Caco-2 (cell line): ENCODE measurements at regions not wholly inside any gene's neighbourhood (a gene's known extent, or its start where the extent isn't known, plus 50 kb on each side); places are given as distances from the start of the nearest gene placed in this dataset.

ENCODE experiments used
- BruUV-seq: library from RNA; stranded (reverse); fragments of 400-500 nt; replicated peaks from 2 replicates; lab custom pipeline; 2021; lab: Mats Ljungman, UMichigan
- CTCF ChIA-PET: fragments of 300-600 bp; sonication (Branson Sonifier 250); formaldehyde crosslinking; loops from one replicate; lab custom pipeline; 2022; ENCODE audit warnings: antibody characterized with exemption; lab: Charles Lee
- POLR2A ChIA-PET: fragments of 300-600 bp; sonication (Branson Sonifier 250); formaldehyde crosslinking; loops from one replicate; lab custom pipeline; 2022; ENCODE audit warnings: antibody characterized with exemption; lab: Charles Lee
- DNase-seq, 2 experiments: peaks; one replicate each; pipeline versions ENCODE4 v3.0.0 to v3.0.0-alpha.2; 2020 to 2022
- H3K27me3 ChIP-seq: replicated peaks from 2 replicates; pipeline ENCODE4 v1.6.0; 2011; ENCODE audit warnings: low read length; ENCODE audit not compliant: control insufficient read depth, insufficient read depth
- H3K36me3 ChIP-seq: 2 replicates; pipeline ENCODE4 v1.5.1; 2011; ENCODE audit warnings: low read length; ENCODE audit not compliant: control insufficient read depth, insufficient read depth
- H3K4me1 ChIP-seq: fragments of 250-450 bp; sonication (Bioruptor Pico); 2 replicates; pipeline ENCODE4 v1.5.1; 2020; ENCODE audit warnings: mild to moderate bottlenecking
- H3K4me3 ChIP-seq: 2 replicates; pipeline ENCODE4 v1.5.1; 2011; ENCODE audit warnings: low read depth, mild to moderate bottlenecking, control low read depth, low read length
- H3K9me3 ChIP-seq: fragments of 250-450 bp; sonication (Bioruptor Pico); 2 replicates; pipeline ENCODE4 v1.5.1; 2020; ENCODE audit warnings: mild to moderate bottlenecking, moderate library complexity
- H3K27ac Mint-ChIP-seq: one replicate; pipeline ENCODE4 v1.8.0; 2022; ENCODE audit warnings: mixed read lengths; ENCODE audit not compliant: unreplicated experiment
- H3K27me3 Mint-ChIP-seq: one replicate; pipeline ENCODE4 v1.8.0; 2022; ENCODE audit warnings: mixed read lengths; ENCODE audit not compliant: insufficient read depth, unreplicated experiment
- H3K36me3 Mint-ChIP-seq: one replicate; pipeline ENCODE4 v1.8.0; 2022; ENCODE audit warnings: mild to moderate bottlenecking, mixed read lengths; ENCODE audit not compliant: insufficient read depth, unreplicated experiment
- H3K4me1 Mint-ChIP-seq: one replicate; pipeline ENCODE4 v1.8.0; 2022; ENCODE audit warnings: low read depth, mixed read lengths; ENCODE audit not compliant: unreplicated experiment
- H3K4me3 Mint-ChIP-seq: one replicate; pipeline ENCODE4 v1.8.0; 2022; ENCODE audit warnings: mild to moderate bottlenecking, moderate library complexity, mixed read lengths; ENCODE audit not compliant: unreplicated experiment
- H3K9me3 Mint-ChIP-seq: one replicate; pipeline ENCODE4 v1.8.0; 2022; ENCODE audit warnings: mixed read lengths; ENCODE audit not compliant: unreplicated experiment
- CTCF ChIP-seq, 2 experiments: fragments of 200-600 bp in 1 of 2; IDR thresholded peaks; 1 replicate in 1 of 2; 2 replicates in 1 of 2; pipeline versions ENCODE4 v1.5.1 to v1.8.0; 2011 to 2022; ENCODE audit warnings: antibody characterized with exemption in 1 of 2, control low read depth in 1 of 2, inconsistent platforms in 1 of 2, low read depth in 1 of 2, low read length in 1 of 2, mild to moderate bottlenecking in 1 of 2, moderate library complexity in 1 of 2; ENCODE audit not compliant: insufficient read depth in 1 of 2, severe bottlenecking in 1 of 2, unreplicated experiment in 1 of 2
- intact Hi-C: fragments of 100-400 bp; cut with micrococcal nuclease; formaldehyde crosslinking; loops from one replicate; pipeline ENCODE4 v1.10.0; 2022; ENCODE audit not compliant: unreplicated experiment

- H3K27me3 Mint-ChIP-seq = peaks cover 3% of the 10 kb centered on the region
- H3K4me3 Mint-ChIP-seq = no peak overlapping the region
- H3K4me1 Mint-ChIP-seq = no peaks in the 10 kb centered on the region
- intact Hi-C loops = no loop called here
- CTCF ChIA-PET = no interaction called here
- H3K4me3 ChIP-seq = no peak overlapping the region
- H3K36me3 ChIP-seq = no peaks in the 10 kb centered on the region
- no peak overlapping the region for H3K27ac Mint-ChIP-seq
- no peak for DNase-seq
- 0 out of 2 replicates have a peak, but pooled peaks cover 2% of the 10 kb centered on the region for H3K4me1 ChIP-seq
- POLR2A ChIA-PET = no interaction called here
- H3K27me3 ChIP-seq = no peaks in the 10 kb centered on the region; the same call in 1 of the 2 replicates
- no peak for TF ChIP-seq CTCF (IDR thresholded peaks at IDR 0.05; ENCODE audit: insufficient read depth in 1 of 2, low read depth in 1 of 2, low read length in 1 of 2, severe bottlenecking in 1 of 2, unreplicated experiment in 1 of 2)
- no peaks in the 10 kb centered on the region for H3K9me3 Mint-ChIP-seq
- no peaks in the 10 kb centered on the region for H3K9me3 ChIP-seq
- no peaks in the 10 kb centered on the region for H3K36me3 Mint-ChIP-seq
- no TSS peak for BruUV-seq
Observed at GRCh38 chr16:73192232-73192894, 144.4 kb upstream of the ZFHX3 start.

- 0 out of 2 replicates have a peak, but pooled peaks cover 3% of the 10 kb centered on the region for H3K4me1 ChIP-seq
- ChIA-PET CTCF (no interaction called here), POLR2A (no interaction called here)
- Mint-ChIP-seq H3K4me3 (no peak overlapping the region), H3K4me1 (no peaks in the 10 kb centered on the region), H3K9me3 (no peaks in the 10 kb centered on the region), H3K36me3 (no peaks in the 10 kb centered on the region), H3K27ac (no peak overlapping the region), H3K27me3 (peaks cover 3% of the 10 kb centered on the region)
- H3K27me3 ChIP-seq = no peaks in the 10 kb centered on the region; the same call in 1 of the 2 replicates
- BruUV-seq = no TSS peak
- no peak overlapping the region for H3K4me3 ChIP-seq
- H3K9me3 ChIP-seq = no peaks in the 10 kb centered on the region
- TF ChIP-seq CTCF (IDR thresholded peaks at IDR 0.05; ENCODE audit: insufficient read depth in 1 of 2, low read depth in 1 of 2, low read length in 1 of 2, severe bottlenecking in 1 of 2, unreplicated experiment in 1 of 2) = no peak
- no peaks in the 10 kb centered on the region for H3K36me3 ChIP-seq
- DNase-seq = no peak
- intact Hi-C loops = no loop called here
Observed at GRCh38 chr16:73191660-73192046, 143.7 kb upstream of the ZFHX3 start.

- H3K4me3 ChIP-seq = no peak overlapping the region
- H3K27ac Mint-ChIP-seq = no peak overlapping the region
- H3K36me3 Mint-ChIP-seq = no peaks in the 10 kb centered on the region
- 0 out of 2 replicates have a peak, but pooled peaks cover 3% of the 10 kb centered on the region for H3K4me1 ChIP-seq
- no peak for DNase-seq
- ChIA-PET POLR2A (no interaction called here), CTCF (interaction anchor here (0.6 kb wide), 1 partner anchor 522 kb away, joined by 4 read pairs; no protein-coding TSS in a partner anchor)
- intact Hi-C loops = no loop called here
- no peak overlapping the region for H3K4me3 Mint-ChIP-seq
- no peaks in the 10 kb centered on the region; the same call in 1 of the 2 replicates for H3K27me3 ChIP-seq
- no peaks in the 10 kb centered on the region for H3K4me1 Mint-ChIP-seq
- peaks cover 3% of the 10 kb centered on the region for H3K27me3 Mint-ChIP-seq
- H3K9me3 Mint-ChIP-seq = no peaks in the 10 kb centered on the region
- no peaks in the 10 kb centered on the region for H3K36me3 ChIP-seq
- no TSS peak for BruUV-seq
- 0 out of 2 replicates have a peak, but pooled peaks cover 2% of the 10 kb centered on the region for H3K9me3 ChIP-seq
- TF ChIP-seq CTCF (IDR thresholded peaks at IDR 0.05; ENCODE audit: insufficient read depth in 1 of 2, low read depth in 1 of 2, low read length in 1 of 2, severe bottlenecking in 1 of 2, unreplicated experiment in 1 of 2) = no peak
Observed at GRCh38 chr16:73190688-73191659, 143.0 kb upstream of the ZFHX3 start.
